SK-N-SH treated with all-trans-retinoic acid at 6 μM for 48 hours (cell line): ENCODE measurements at regions not wholly inside any gene's neighbourhood (a gene's known extent, or its start where the extent isn't known, plus 50 kb on each side); places are given as distances from the start of the nearest gene placed in this dataset.

Experiments
- ATAC-seq: fragments of 200-7000 bp; cut with Tn5 transposase; 3 replicates; pipeline ENCODE4 v1.9.1; 2020; ENCODE audit warnings: mild to moderate bottlenecking, moderate library complexity
- ARNTL ChIP-seq: fragments of 450-650 bp; formaldehyde crosslinking; IDR thresholded peaks from 2 replicates; pipeline ENCODE4 v1.5.0; 2020; ENCODE audit warnings: low read depth, mild to moderate bottlenecking, moderate library complexity, borderline replicate concordance
- BACH2 ChIP-seq: fragments of 250-450 bp; sonication (Bioruptor Pico); IDR thresholded peaks from 2 replicates; pipeline ENCODE4 v1.9.0; 2021; ENCODE audit warnings: mild to moderate bottlenecking, borderline replicate concordance
- CREB5 ChIP-seq: fragments of 250-450 bp; sonication (Bioruptor Pico); IDR thresholded peaks from 2 replicates; pipeline ENCODE4 v1.5.1; 2020; ENCODE audit warnings: low read depth, mild to moderate bottlenecking, moderate library complexity
- CSDC2 ChIP-seq: fragments of 250-450 bp; sonication (Bioruptor Pico); IDR thresholded peaks from 2 replicates; pipeline ENCODE4 v1.5.0; 2020; ENCODE audit warnings: mild to moderate bottlenecking, moderate library complexity
- ESRRG ChIP-seq: fragments of 250-450 bp; sonication (Bioruptor Pico); IDR thresholded peaks from 2 replicates; pipeline ENCODE4 v1.6.1; 2021; ENCODE audit warnings: mild to moderate bottlenecking
- GLIS3 ChIP-seq: fragments of 250-450 bp; sonication (Bioruptor Pico); IDR thresholded peaks from 2 replicates; pipeline ENCODE4 v1.5.0; 2020; ENCODE audit warnings: mild to moderate bottlenecking, moderate library complexity
- ISL1 ChIP-seq: fragments of 250-450 bp; sonication (Bioruptor Pico); IDR thresholded peaks from 2 replicates; pipeline ENCODE4 v2.1.2; 2022; ENCODE audit warnings: mild to moderate bottlenecking, moderate library complexity
- OSR1 ChIP-seq: fragments of 250-450 bp; sonication (Bioruptor Pico); IDR thresholded peaks from 2 replicates; pipeline ENCODE4 v1.8.0; 2022; ENCODE audit warnings: moderate library complexity, mild to moderate bottlenecking, inconsistent platforms
- PATZ1 ChIP-seq: fragments of 250-450 bp; sonication (Bioruptor Pico); IDR thresholded peaks from 2 replicates; pipeline ENCODE4 v1.8.0; 2020; ENCODE audit warnings: mild to moderate bottlenecking, moderate library complexity, borderline replicate concordance
- PPARA ChIP-seq: fragments of 250-450 bp; sonication (Bioruptor Pico); IDR thresholded peaks from 2 replicates; pipeline ENCODE4 v1.5.0; 2020; ENCODE audit warnings: mild to moderate bottlenecking, borderline replicate concordance
- RARB ChIP-seq: fragments of 250-450 bp; sonication (Bioruptor Pico); IDR thresholded peaks from 2 replicates; pipeline ENCODE4 v1.8.0; 2021; ENCODE audit warnings: mild to moderate bottlenecking, moderate library complexity
- SNAI2 ChIP-seq: fragments of 250-450 bp; sonication (Bioruptor Pico); IDR thresholded peaks from 2 replicates; pipeline ENCODE4 v1.5.0; 2020; ENCODE audit warnings: mild to moderate bottlenecking, moderate library complexity
- TCF4 ChIP-seq: fragments of 250-450 bp; sonication (Bioruptor Pico); IDR thresholded peaks from 2 replicates; pipeline ENCODE4 v1.8.0; 2021; ENCODE audit warnings: mild to moderate bottlenecking, moderate library complexity, borderline replicate concordance
- TOX ChIP-seq: fragments of 250-450 bp; sonication (Bioruptor Pico); IDR thresholded peaks from 2 replicates; pipeline ENCODE4 v1.8.0; 2021; ENCODE audit warnings: mild to moderate bottlenecking, moderate library complexity, borderline replicate concordance
- ZC3H10 ChIP-seq: fragments of 250-450 bp; sonication (Bioruptor Pico); IDR thresholded peaks from 2 replicates; pipeline ENCODE4 v1.5.1; 2021; ENCODE audit warnings: mild to moderate bottlenecking, moderate library complexity
- ZFP3 ChIP-seq: fragments of 250-450 bp; sonication (Bioruptor Pico); IDR thresholded peaks from 2 replicates; pipeline ENCODE4 v1.5.0; 2020; ENCODE audit warnings: mild to moderate bottlenecking, moderate library complexity
- ZNF565 ChIP-seq: fragments of 450-650 bp; formaldehyde crosslinking; conservative IDR thresholded peaks from 2 replicates; pipeline ENCODE4 v1.5.0; 2020; ENCODE audit warnings: low read depth, mild to moderate bottlenecking, moderate library complexity
- ZNF70 ChIP-seq: fragments of 450-650 bp; formaldehyde crosslinking; IDR thresholded peaks from 2 replicates; pipeline ENCODE4 v1.5.0; 2020; ENCODE audit warnings: mild to moderate bottlenecking, moderate library complexity
- TF ChIP-seq, protein P1 (sequence below): fragments of 250-450 bp; sonication (Bioruptor Pico); IDR thresholded peaks from 2 replicates; pipeline ENCODE4 v1.5.0; 2020; ENCODE audit warnings: mild to moderate bottlenecking, moderate library complexity
- TF ChIP-seq, protein P2 (sequence below): fragments of 250-450 bp; sonication (Bioruptor Pico); IDR thresholded peaks from 2 replicates; pipeline ENCODE4 v1.8.0; 2021; ENCODE audit warnings: low read depth, mild to moderate bottlenecking, moderate library complexity, borderline replicate concordance

- ATAC-seq = no peak
- TF ChIP-seq BACH2 (CRISPR knock-in tag) (no peak), TOX (CRISPR knock-in tag) (no peak), OSR1 (CRISPR knock-in tag) (no peak), CSDC2 (CRISPR knock-in tag) (no peak), CREB5 (CRISPR knock-in tag) (no peak), GLIS3 (CRISPR knock-in tag) (no peak), RARB (CRISPR knock-in tag) (no peak), ZNF565 (no peak), ZC3H10 (no peak), ESRRG (no peak), TCF4 (CRISPR knock-in tag) (no peak), ZNF70 (CRISPR knock-in tag) (no peak), PPARA (CRISPR knock-in tag) (no peak), SNAI2 (no peak)
- TF ChIP-seq, protein P1, sequence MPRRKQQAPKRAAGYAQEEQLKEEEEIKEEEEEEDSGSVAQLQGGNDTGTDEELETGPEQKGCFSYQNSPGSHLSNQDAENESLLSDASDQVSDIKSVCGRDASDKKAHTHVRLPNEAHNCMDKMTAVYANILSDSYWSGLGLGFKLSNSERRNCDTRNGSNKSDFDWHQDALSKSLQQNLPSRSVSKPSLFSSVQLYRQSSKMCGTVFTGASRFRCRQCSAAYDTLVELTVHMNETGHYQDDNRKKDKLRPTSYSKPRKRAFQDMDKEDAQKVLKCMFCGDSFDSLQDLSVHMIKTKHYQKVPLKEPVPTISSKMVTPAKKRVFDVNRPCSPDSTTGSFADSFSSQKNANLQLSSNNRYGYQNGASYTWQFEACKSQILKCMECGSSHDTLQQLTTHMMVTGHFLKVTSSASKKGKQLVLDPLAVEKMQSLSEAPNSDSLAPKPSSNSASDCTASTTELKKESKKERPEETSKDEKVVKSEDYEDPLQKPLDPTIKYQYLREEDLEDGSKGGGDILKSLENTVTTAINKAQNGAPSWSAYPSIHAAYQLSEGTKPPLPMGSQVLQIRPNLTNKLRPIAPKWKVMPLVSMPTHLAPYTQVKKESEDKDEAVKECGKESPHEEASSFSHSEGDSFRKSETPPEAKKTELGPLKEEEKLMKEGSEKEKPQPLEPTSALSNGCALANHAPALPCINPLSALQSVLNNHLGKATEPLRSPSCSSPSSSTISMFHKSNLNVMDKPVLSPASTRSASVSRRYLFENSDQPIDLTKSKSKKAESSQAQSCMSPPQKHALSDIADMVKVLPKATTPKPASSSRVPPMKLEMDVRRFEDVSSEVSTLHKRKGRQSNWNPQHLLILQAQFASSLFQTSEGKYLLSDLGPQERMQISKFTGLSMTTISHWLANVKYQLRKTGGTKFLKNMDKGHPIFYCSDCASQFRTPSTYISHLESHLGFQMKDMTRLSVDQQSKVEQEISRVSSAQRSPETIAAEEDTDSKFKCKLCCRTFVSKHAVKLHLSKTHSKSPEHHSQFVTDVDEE (CRISPR knock-in tag) = no peak
Measured at GRCh38 chr12:123054371-123054770, 73.9 kb downstream of the ARL6IP4 start.

GRCh38 chr12:123051556-123051955 is 71.1 kb downstream of the ARL6IP4 start:
- no peak for TF ChIP-seq ARNTL (CRISPR knock-in tag)
- TF ChIP-seq ZC3H10 = no peak
- TF ChIP-seq PATZ1 = no peak
- TF ChIP-seq, protein P2, sequence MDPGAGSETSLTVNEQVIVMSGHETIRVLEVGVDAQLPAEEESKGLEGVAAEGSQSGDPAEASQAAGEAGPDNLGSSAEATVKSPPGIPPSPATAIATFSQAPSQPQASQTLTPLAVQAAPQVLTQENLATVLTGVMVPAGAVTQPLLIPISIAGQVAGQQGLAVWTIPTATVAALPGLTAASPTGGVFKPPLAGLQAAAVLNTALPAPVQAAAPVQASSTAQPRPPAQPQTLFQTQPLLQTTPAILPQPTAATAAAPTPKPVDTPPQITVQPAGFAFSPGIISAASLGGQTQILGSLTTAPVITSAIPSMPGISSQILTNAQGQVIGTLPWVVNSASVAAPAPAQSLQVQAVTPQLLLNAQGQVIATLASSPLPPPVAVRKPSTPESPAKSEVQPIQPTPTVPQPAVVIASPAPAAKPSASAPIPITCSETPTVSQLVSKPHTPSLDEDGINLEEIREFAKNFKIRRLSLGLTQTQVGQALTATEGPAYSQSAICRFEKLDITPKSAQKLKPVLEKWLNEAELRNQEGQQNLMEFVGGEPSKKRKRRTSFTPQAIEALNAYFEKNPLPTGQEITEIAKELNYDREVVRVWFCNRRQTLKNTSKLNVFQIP (CRISPR knock-in tag) = no peak
- no peak for TF ChIP-seq ESRRG
- no peak for TF ChIP-seq ZNF70 (CRISPR knock-in tag)
- no peak for ATAC-seq

- ATAC-seq = peak; percentile 48
- TF ChIP-seq PATZ1 (no peak), ZFP3 (CRISPR knock-in tag) (no peak), TCF4 (CRISPR knock-in tag) (no peak), ZC3H10 (no peak)
- TF ChIP-seq, all 23 proteins: peak for 0
Measured at GRCh38 chr12:123050913-123051312, 70.4 kb downstream of the ARL6IP4 start.

DNA sequence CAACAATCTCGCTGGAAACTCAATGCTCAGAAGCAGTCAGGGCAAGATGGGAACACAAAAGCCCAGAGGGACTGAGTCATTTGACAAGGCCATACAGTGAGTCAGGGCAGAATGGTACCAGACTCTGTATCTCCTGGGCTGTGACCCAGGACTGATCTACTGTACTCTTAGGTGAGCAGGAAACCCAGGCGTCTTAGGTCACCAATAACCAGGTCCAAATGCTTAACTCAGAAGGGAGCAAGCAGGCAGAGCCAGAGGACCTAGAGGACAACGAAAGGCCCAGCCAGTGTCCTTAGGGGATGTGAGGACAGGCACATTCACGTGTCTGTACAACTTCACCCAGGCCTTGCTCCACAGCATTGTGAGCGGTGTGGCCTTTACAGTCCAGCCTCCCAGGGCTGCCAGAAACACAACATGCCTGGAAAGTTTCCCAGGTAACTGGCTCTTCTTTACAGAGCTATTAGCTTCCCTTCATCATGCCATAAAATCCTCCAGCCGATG is 69.9 kb downstream of the ARL6IP4 start:
- peak; percentile 84 for ATAC-seq
- TF ChIP-seq ISL1 (CRISPR knock-in tag) (no peak), TCF4 (CRISPR knock-in tag) (no peak), RARB (CRISPR knock-in tag) (no peak), CREB5 (CRISPR knock-in tag) (no peak), OSR1 (CRISPR knock-in tag) (no peak), CSDC2 (CRISPR knock-in tag) (no peak), SNAI2 (no peak), PATZ1 (no peak)
- TF ChIP-seq, protein P1 (CRISPR knock-in tag) = no peak
